ENCODE measurements at regions not wholly inside any gene's neighbourhood (a gene's known extent, or its start where the extent isn't known, plus 50 kb on each side); places are given as distances from the start of the nearest gene placed in this dataset.

DNA sequence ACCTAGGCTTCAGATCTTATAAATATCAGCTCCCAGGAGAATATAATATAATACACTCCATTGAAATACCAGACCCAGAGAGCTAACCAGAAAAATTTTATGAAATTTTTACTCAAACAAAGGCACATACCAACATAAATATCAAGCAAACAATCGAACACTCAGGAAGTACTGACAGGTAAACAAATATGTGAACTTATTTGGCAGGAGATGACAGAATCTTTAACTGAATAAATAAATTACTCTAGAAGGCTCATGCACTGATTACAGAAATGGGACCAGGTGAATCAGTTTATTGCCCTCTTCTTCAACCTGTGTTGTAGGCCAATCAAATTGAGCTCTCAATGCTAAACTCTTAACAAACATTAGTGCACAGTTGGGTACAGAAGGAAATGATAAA, 225.2 kb upstream of the PABPC4L start:
- Histone ChIP-seq H3K27me3 (ENCODE audit: control insufficient read depth in 3 of 3, insufficient read depth in 3 of 3, low read length in 2 of 3) (no peaks in the 10 kb centered on the region), H3K27ac (ENCODE audit: low read depth in 1 of 2, low read length in 1 of 2) (no peak overlapping the region), H3K4me3 (no peak overlapping the region), H3K4me1 (ENCODE audit: control insufficient read depth in 5 of 5, insufficient read depth in 5 of 5, low read length in 5 of 5) (no peaks in the 10 kb centered on the region), H3K9me3 (ENCODE audit: control insufficient read depth in 4 of 4, insufficient read depth in 3 of 4, low read length in 3 of 4) (peaks cover 0 to 4% (median 0%) of the 10 kb centered on the region in 4 donors), H3K9ac (ENCODE audit: insufficient read depth in 1 of 2, low read length in 2 of 2) (no peak overlapping the region), H3K36me3 (ENCODE audit: control insufficient read depth in 4 of 4, insufficient read depth in 4 of 4, low read length in 4 of 4) (no peaks in the 10 kb centered on the region)
- no peak for ATAC-seq (ENCODE audit: insufficient read depth, low FRiP score)
- DNase-seq, result peak in 1 of 3 donors; percentile 1
- WGBS, 2 donors, result 39 to 68% methylated on average over 1 of the region's 1 CpG
- no peak for TF ChIP-seq CTCF (IDR thresholded peaks at IDR 0.05; ENCODE audit: control extremely low read depth, extremely low read depth)

GRCh38 chr4:134425756-134426155, 224.2 kb upstream of the PABPC4L start:
- Histone ChIP-seq H3K4me1 (ENCODE audit: control insufficient read depth in 5 of 5, insufficient read depth in 5 of 5, low read length in 5 of 5) (no peaks in the 10 kb centered on the region), H3K9ac (ENCODE audit: insufficient read depth in 1 of 2, low read length in 2 of 2) (no peak overlapping the region), H3K36me3 (ENCODE audit: control insufficient read depth in 4 of 4, insufficient read depth in 4 of 4, low read length in 4 of 4) (no peaks in the 10 kb centered on the region), H3K9me3 (ENCODE audit: control insufficient read depth in 4 of 4, insufficient read depth in 3 of 4, low read length in 3 of 4) (peaks cover 0 to 3% (median 0%) of the 10 kb centered on the region in 4 donors), H3K4me3 (no peak overlapping the region), H3K27me3 (ENCODE audit: control insufficient read depth in 3 of 3, insufficient read depth in 3 of 3, low read length in 2 of 3) (no peaks in the 10 kb centered on the region), H3K27ac (ENCODE audit: low read depth in 1 of 2, low read length in 1 of 2) (no peak overlapping the region)
- 94 to 95% methylated on average over 3 of the region's 3 CpGs for WGBS, 2 donors
- no peak for ATAC-seq (ENCODE audit: insufficient read depth, low FRiP score)
- TF ChIP-seq CTCF (IDR thresholded peaks at IDR 0.05; ENCODE audit: control extremely low read depth, extremely low read depth), result no peak
- DNase-seq, result no peak

DNA sequence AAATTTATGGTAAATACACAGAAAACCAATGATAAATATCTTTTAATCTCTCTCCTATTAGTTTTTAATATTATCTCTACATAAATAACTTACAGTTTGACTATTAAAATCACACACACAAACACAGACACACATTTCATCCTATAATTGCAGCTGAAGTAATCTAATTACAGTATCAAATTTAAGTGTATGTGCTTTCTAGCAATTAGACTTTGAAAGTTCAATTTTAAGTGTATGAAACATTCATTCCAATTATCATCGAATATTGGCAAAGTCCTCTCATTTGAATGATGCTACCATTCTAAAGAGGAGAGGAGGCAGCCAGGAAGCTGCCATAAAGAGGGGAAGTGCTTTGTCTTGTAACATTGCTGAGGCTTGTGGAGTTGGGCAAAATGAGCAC, 221.2 kb upstream of the PABPC4L start:
- no peak overlapping the region for H3K4me3 ChIP-seq
- no peak overlapping the region for H3K9ac ChIP-seq (ENCODE audit: insufficient read depth in 1 of 2, low read length in 2 of 2)
- H3K9me3 ChIP-seq (ENCODE audit: control insufficient read depth in 4 of 4, insufficient read depth in 3 of 4, low read length in 3 of 4), result no peaks in the 10 kb centered on the region
- DNase-seq (no peak), ATAC-seq (ENCODE audit: insufficient read depth, low FRiP score) (no peak)
- 61 to 63% methylated on average over 1 of the region's 1 CpG for WGBS, 2 donors
- no peak overlapping the region for H3K27ac ChIP-seq (ENCODE audit: low read depth in 1 of 2, low read length in 1 of 2)
- H3K27me3 ChIP-seq (ENCODE audit: control insufficient read depth in 3 of 3, insufficient read depth in 3 of 3, low read length in 2 of 3), result no peaks in the 10 kb centered on the region
- TF ChIP-seq CTCF (IDR thresholded peaks at IDR 0.05; ENCODE audit: control extremely low read depth, extremely low read depth), result no peak
- no peaks in the 10 kb centered on the region for H3K36me3 ChIP-seq (ENCODE audit: control insufficient read depth in 4 of 4, insufficient read depth in 4 of 4, low read length in 4 of 4)
- no peaks in the 10 kb centered on the region for H3K4me1 ChIP-seq (ENCODE audit: control insufficient read depth in 5 of 5, insufficient read depth in 5 of 5, low read length in 5 of 5)

GRCh38 chr4:134421734-134422133, 220.1 kb upstream of the PABPC4L start:
- TF ChIP-seq CTCF (IDR thresholded peaks at IDR 0.05; ENCODE audit: control extremely low read depth, extremely low read depth), result no peak
- WGBS, 2 donors, result 84 to 91% methylated on average over 3 of the region's 3 CpGs
- Histone ChIP-seq H3K9ac (ENCODE audit: insufficient read depth in 1 of 2, low read length in 2 of 2) (no peak overlapping the region), H3K4me3 (no peak overlapping the region), H3K4me1 (ENCODE audit: control insufficient read depth in 5 of 5, insufficient read depth in 5 of 5, low read length in 5 of 5) (no peaks in the 10 kb centered on the region), H3K27ac (ENCODE audit: low read depth in 1 of 2, low read length in 1 of 2) (no peak overlapping the region), H3K9me3 (ENCODE audit: control insufficient read depth in 4 of 4, insufficient read depth in 3 of 4, low read length in 3 of 4) (no peaks in the 10 kb centered on the region), H3K36me3 (ENCODE audit: control insufficient read depth in 4 of 4, insufficient read depth in 4 of 4, low read length in 4 of 4) (no peaks in the 10 kb centered on the region), H3K27me3 (ENCODE audit: control insufficient read depth in 3 of 3, insufficient read depth in 3 of 3, low read length in 2 of 3) (no peaks in the 10 kb centered on the region)
- no peak for DNase-seq
- ATAC-seq (ENCODE audit: insufficient read depth, low FRiP score), result no peak
